NK-92 treated with Interleukin-12 subunit alpha and Interleukin-12 subunit beta, amount 100 ng/mL, for 24 hours (cell line): ENCODE measurements at regions not wholly inside any gene's neighbourhood (a gene's known extent, or its start where the extent isn't known, plus 50 kb on each side); places are given as distances from the start of the nearest gene placed in this dataset.
"Not testable (repeated sequence)": the region's sequence is repeated elsewhere in the genome, so short reads cannot be mapped to it uniquely, and the experiment has no call there.

Source experiments
- DNase-seq: peaks from one replicate; lab custom pipeline; 2025; lab: John Stamatoyannopoulos, UW

DNA sequence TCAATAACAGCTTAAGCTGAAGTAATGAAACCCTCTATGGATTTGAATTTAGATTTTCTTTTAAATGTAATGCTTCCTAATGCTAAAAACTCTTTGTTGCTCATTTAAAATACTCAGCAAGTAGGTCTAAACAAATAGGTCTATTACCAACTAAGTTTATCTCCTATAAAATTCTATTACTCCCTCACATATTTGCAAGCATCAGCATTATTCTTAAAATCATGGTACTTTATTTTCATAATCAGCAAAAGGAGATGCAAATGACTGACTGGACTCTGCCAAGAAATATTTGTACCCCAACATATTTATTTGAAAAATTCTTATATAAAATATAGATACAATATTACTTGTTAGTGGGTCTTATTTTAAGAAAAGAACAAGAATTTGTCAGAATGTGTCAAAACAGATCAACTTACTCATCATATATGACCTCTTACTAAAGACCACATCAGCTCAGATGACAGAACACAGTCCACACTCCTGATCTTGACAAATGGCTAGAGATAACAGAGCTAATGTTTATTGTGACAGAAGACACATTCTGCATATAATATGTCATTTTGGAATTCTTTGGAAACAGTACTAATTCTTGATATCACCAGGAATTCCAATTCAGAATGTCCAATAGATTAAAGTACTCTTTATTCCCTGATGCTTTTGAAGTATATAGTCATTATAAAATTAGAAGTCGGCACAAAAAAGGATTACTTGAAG, 704.6 kb upstream of the PCDH9 start:
- DNase-seq: no peak

DNA sequence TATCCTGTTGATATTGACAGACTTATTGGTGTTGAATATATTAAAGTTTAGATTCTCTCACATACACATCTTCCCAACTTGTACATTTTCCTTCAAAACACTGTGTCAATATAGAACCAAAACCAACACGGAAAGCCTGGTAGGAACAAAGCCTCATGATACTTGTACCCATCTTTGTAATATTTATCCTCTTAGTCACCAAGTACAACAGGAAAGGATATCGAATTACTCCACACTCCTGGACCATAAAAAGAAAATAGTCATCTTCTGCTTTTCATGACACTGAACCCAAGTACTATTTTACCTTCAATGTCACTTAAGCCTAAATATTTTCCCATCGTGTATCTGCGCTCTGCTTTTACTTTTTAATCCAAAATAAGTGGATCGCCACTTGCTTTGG, 702.9 kb upstream of the PCDH9 start:
- DNase-seq: no peak

DNA sequence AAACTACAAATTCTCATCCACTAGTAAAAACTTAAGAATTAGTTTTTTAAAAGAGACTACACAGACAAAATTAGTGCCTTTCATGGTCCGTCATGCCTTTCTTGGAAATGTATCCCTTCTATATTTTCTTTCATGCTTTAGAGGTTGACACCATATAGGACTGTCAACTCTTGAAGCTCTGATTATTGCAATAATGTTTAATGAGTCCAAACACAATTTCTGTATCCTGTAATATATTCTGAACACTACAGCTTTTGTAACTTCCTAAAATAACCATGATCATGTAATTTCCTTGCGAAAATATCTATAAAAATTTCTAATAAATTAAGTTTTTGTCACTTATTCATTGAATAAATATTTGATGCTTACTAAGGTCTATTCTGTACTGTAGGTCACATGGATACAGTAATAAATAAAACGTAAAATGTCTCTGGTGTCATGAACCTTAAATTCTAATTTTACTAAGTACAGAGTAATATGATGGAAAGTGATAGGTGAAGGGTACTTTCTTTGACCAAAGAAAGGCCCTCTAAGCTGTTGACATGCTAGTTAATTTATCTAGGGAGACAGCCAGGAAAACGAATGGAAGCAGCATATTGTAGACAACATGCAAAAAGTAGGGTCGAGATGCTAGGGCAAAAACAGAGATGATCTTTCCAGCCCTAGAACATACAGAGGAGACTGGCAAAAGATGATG, 687.3 kb upstream of the PCDH9 start:
- no peak for DNase-seq

DNA sequence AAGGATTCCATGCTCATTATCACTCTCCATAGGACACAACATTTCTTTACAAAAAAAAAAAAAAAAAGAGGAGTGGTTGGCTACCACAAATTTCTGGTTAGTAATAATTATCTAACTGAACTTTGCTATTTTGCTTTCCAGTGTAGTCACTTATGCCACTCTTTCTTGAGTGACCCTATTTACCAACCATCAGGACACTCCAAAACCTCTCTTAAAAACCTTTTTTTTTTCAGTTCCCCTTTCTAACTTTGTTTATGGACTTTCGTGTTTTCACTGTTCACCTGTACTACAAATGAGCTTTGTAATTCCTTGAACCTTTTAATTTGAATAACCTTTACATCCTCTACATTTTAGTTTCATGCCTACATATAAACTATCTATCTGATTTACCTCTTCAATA, 686.5 kb upstream of the PCDH9 start:
- no peak for DNase-seq

DNA sequence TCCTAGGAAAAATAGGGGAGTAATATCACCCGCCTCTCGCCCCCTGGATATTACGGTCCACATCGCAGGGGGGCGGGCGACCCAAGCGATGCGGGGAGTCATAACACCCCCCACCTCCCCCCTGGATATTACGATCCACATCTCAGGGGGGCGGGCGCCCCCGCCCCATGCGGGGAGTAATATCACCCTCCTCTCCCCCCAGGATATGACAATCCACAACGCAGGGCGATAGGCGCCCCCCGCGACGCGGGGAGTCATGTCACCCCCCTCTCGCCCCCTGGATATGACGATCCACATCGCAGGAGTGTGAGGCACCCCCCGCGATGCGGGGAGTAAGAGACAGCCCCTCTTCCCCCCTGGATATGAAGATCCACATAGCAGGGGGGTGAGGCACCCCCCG, 684.4 kb upstream of the PCDH9 start:
- DNase-seq: no peak

DNA sequence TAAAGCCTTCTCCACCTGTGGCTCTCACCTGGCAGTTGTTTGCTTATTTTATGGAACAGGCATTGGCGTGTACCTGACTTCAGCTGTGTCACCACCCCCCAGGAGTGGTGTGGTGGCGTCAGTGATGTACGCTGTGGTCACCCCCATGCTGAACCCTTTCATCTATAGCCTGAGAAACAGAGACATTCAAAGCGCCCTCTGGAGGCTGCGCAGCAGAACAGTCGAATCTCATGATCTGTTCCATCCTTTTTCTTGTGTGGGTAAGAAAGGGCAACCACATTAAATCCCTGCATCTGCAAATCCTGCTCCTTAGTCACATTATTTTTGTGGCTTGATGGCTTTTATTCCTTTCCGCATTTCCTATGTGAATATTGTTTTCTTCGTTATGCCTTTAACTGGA, 672.8 kb upstream of the PCDH9 start:
- not testable (repeated sequence) for DNase-seq

DNA sequence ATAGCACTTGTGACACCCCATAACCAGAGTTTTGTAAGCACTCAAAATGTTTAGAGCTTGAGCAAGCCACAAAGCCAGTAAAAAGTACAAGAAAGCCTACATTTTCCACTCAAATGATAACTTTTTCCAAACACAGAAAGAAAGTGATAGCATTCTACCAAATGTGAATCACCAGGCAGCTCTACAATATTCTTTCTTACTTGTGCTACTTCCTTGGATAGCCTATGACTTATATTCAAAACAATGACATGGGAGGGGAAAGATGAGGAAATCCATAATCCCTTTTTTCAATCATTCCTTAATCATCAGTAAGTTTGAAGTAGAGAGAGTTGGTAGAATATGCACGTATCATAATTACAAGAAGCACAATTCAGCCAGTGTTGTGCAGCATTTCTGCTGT, 650.8 kb upstream of the PCDH9 start:
- DNase-seq: no peak

DNA sequence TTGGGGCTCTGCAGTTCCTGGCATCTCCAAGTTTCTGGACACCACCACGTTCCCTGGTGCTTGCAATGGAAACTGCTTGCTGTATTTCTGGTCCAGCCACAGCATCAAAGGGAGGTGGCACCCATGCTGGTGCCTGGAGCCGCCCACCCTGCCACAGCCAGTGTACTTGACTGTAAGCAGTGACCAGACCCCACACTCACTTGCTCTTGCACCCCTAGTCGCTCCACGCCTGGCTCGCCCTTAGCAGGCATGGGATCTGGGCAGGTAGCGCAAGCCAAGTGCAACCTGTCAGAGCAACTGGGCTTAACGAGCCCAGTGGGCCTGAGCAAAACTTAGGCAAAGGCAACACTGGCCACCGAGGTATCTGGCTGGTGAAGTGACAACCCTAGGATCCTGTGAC, 648.2 kb upstream of the PCDH9 start:
- no peak for DNase-seq

DNA sequence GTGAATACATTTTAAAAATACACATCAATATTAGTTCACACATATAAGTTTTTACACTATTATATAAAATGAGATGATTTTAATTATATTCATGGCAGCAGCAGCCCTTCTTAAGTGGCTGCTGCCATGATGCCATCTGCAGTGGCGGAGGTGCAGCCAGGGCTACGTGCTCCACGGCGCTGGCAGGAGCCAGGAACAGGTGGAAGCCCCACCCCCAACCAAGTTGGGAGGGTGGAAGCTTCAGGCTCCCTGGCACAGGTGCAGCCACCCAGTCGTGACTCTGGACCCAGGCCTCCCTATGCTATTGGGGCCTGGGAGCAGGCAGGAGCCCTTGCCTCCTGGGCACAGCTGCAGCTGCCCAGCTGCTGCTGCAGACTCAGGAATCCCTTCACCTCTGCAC, 646.9 kb upstream of the PCDH9 start:
- no peak for DNase-seq

DNA sequence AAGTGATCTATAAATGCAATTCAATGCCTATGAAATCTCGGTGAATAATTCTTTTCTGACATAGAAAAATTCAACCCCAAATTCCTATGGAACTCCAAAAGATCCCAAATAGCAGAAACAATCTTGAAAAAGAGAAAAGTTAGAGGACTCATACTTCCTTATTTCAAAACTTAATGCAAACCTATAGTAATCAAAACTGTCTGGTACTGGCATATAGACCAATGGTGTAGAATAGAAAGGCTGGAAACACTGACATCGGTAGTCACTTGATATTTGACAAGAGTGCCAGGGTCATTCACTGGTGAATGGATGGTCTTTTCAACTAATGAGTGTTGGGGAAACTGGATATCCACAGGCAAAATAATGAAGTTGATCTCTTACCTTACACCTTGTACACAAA, 637.1 kb upstream of the PCDH9 start:
- DNase-seq: no peak

DNA sequence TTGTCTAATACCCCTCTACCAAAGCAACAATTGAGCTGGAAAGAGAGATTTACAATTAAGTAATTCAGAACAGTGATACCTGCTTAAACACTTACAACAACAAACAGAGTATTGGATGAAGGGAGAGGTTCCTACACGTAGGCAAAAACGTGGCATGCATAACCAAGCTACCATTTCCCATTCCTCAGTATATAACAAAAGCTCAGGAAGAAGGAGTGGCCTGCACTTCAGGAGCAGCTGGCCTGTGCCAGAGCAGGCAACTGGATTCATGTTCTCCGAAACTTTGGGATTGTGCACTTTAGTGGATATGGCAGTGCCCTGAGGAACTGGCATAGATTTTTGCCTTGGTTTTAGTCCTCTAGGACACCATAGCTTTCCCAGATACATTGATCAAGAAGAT, 630.2 kb upstream of the PCDH9 start:
- DNase-seq: no peak

DNA sequence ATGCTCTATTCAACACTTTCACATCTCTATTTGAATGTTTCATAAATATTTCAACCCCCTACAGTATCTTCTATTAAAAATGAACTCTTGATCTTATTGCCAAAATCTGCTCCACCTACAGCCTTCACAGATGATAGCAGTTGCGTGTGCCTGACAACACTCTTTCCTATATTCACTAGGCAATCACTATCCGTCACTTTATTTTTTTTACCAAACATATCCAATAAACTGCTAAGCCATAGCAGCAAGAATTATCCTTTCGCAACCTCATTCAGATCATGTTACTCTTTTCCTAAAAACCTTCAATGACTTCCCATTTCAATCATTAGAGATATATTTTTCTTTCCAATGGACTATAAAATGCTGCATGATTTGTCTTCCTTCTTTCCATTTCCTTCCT, 629.8 kb upstream of the PCDH9 start:
- no peak for DNase-seq

DNA sequence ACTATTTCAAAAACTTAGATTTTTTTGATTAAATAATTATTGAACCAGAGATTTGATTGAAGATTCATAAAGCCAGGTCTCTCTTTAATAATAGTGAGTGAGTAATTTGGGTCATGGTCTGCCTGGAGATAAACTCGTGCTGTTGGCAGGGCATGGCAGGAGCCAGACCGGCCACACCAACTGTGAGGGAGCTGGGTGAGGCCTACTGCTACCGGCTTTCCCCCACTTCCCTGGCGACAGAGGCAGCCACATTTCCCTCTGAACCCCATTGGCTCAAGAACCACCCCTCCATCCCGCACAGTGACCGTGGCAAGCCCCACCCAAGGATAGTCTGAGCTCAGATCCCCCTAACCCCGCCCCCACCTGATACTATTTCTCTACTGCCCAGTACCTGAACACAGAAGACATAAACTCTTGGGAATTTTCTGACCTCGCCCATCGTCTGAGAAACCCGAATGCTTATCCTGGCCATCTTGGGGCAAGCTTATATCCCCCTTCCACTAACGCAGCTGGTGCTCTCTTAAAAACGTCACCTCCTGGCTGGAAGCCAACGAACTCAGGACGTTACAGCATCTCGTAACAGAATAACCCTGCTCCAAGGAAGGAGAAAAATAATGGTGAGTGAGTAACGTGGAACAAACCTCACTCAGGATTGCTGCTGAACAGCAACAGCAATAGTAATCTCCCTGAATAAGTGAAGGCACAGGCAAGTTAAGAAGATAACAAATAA, 627.6 kb upstream of the PCDH9 start:
- no peak for DNase-seq

DNA sequence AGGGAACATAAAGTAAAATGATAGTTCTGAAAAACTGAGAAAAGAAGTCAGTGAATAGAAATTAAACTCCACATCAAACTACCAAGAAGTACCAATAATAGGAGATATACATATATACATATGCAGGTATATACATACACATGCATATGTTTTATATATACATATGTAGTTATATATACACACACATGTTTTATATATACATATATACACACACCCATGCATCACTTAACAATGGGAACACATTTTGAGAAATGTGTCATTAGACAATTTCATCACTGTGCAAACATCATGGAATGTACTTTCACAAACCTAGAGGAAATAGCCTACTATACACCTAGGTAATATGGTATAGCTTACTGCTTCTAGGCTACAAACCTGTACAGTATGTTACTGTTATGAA, 626.8 kb upstream of the PCDH9 start:
- no peak for DNase-seq

DNA sequence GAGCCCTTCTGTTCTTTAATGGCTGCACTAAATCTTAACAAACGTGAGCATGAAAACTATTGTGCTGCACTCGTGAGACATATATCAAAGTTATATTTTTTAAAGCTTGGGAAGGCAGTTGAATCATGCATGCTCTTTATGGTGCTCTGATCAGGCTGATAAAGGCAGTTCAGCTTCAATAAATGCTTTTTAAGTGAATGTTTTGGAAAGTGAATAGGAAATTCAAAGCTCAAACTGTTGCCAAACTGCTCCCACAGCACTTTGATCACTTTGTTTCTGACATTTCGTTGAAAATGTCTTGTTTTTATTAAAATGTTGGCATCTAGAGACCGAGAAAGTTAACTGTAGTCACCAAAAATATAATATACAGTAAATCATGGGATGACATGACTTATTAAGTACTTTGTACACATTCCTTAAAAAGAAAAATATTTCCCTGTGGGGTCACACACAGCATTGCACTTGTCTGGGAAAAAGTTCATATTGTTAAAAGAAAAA, 625.7 kb upstream of the PCDH9 start:
- no peak for DNase-seq

DNA sequence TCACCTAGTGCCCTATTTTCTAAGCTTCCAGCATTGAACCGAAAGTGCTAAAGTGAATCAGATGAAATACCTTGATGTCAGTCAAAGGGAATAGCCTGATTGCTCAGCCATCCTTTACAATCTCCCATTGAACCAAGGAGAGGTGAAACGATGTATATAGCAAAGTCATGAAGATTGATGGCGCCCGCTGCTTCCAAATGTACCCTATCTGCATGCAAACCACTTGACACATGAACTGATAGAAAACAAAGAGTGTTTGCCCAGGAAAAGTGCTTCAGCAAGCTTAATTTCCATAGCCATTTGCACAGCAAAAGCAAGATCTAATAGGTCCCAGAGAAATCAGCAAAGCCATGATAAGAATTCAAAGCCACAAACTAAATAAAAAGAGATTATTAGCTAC, 624.9 kb upstream of the PCDH9 start:
- no peak for DNase-seq

DNA sequence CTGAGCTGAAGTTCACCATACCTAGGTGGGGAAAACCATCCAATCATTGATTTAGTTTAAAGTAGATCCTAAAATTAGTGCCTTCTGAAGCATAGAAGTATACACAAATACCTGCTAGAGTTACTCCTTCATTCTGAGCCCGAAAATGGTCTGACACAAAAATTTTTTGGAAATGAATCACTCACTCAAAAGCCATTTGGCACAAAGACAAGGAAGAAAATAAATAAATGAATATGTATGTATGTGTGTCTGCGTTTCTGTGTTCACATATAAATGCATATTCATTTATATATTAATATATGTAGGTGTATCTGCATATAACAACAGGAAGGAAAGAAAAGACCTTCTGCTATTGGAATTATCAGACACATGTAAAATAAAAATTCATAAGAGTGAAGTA, 614.4 kb upstream of the PCDH9 start:
- no peak for DNase-seq

DNA sequence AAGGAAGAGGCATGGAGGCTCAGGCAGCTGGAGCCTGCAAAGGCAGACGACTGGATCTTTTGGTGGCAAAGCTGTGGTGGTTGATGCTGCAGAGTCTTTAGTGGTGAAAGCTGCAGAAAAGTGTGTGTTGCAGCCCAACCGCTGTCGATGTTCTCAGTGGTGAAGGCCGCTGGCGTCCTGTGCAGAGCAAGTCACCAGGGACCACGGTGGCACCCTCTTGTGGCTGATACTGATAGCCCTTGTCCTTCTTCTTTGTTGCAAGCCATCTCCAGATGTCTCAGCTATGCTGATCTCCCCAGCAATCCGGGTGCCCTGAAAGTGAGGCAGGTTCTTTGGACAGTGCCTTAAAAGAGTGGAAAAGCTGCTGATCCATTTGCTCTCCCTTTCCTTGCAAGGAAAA, 610.9 kb upstream of the PCDH9 start:
- DNase-seq: no peak

DNA sequence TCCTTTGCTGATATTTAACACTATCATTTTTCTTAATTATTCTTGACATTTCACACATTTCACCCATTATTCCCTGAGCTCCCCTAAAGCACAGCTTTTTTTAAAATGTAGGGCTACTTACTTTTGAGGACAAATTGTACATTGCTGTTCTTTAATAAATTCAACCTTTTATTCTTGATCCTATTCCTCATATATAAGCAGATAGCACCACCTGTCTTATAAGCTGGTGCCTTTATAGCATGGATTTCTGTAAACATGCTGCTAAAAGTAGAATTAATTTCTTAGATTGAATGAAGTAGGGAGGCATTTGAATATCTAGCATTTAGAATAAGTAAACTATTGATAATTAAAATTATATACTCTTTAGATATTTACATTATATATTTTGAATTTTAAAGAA, 603.4 kb upstream of the PCDH9 start:
- no peak for DNase-seq

DNA sequence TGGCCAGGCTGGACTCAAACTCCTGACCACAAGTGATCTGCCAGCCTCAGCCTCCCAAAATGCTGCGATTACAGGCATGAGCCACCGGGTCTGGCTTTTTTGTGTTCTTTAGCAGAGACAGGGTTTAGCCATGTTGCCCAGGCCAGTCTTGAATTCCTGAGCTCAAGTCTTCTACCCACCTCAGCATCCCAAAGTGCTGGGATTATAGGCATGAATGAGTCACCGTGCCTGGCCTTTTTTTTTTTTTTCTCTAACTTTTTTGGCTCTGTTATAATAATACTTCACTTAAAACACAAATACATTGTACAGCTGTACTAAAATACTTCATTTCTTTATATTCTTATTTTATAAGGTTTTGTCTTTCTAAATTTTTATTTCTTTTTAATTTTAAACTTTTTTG, 599.5 kb upstream of the PCDH9 start:
- DNase-seq: no peak

DNA sequence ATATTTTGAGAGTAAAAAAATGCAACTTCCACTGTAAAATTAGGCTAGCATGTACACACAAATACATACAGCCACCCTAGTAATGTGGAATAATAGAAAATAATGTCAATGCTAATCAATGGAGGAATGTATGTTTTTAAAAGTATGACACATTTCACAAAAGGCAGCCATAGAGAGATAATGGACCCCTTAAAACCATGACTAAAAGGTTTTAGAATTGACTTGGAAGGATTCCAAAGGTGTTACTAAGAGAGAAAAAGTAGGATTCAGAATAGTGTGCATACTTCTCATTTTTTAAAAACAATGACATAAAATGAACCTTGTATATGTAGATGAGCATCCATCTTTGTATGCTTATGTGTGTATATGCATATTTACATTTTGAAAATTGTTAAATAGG, 597.9 kb upstream of the PCDH9 start:
- no peak for DNase-seq

DNA sequence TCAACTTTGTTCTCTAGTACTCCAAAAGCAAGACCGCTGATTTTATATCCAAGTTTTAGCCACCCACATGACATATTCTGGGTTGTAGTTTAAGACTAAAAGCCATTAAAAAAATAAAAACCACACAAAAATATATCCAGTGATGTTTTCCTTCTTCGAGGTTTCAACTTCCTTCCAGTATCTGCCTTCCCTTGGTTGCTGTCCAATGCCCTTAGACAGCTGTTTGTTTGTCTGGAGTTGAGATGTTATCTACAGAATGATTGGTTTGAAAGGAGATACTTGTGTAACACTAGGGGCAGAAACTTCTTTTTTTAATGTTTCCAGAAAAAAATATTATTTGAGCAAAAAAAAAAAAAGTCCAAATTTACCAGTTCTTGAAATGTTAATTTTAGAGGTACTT, 591.5 kb upstream of the PCDH9 start:
- no peak for DNase-seq

DNA sequence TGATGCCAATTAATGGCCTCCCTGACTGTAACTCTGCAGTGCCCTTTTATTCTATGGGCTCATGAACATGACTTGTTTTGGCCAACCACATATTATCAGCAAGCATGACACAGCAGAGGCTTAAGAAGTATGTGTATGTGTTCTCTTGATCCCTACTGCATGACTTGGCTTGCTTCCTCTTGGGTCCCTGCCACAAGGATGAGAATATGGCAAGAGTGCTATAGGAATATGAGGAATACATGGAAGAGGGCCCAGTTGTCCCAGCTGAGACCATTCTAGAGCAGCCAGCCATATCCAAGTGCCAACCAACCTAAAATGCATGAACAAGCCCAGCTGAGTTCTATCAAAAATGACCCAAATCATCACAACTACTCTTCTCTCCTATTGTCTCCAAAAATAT, 576.7 kb upstream of the PCDH9 start:
- DNase-seq: no peak
